GM23338 (cell line): ENCODE measurements at regions not wholly inside any gene's neighbourhood (a gene's known extent, or its start where the extent isn't known, plus 50 kb on each side); places are given as distances from the start of the nearest gene placed in this dataset.

Experiments
- ATAC-seq: fragments of 200-7000 bp; cut with Tn5 transposase; 3 replicates; pipeline ENCODE4 v1.9.1; 2020
- DNase-seq: peaks from one replicate; pipeline ENCODE4 v3.0.0-alpha.2; 2015; ENCODE audit warnings: low spot score
- H2AFZ ChIP-seq: fragments of 200-600 bp; sonication (generic); 2 replicates; pipeline ENCODE4 v1.8.0; 2016; ENCODE audit warnings: antibody characterized with exemption, mild to moderate bottlenecking, moderate library complexity
- H3F3A ChIP-seq: fragments of 200-600 bp; sonication (generic); replicated peaks from 2 replicates; pipeline ENCODE4 v1.8.0; 2017; ENCODE audit warnings: antibody characterized with exemption, mixed run types, low read depth
- H3K27ac ChIP-seq: fragments of 200-600 bp; sonication (generic); 2 replicates; pipeline ENCODE4 v1.6.1; 2016; ENCODE audit warnings: low read depth
- H3K27me3 ChIP-seq: fragments of 200-600 bp; sonication (generic); 2 replicates; pipeline ENCODE4 v1.8.0; 2016; ENCODE audit warnings: mild to moderate bottlenecking, mixed run types, moderate library complexity; ENCODE audit not compliant: insufficient read depth
- H3K36me3 ChIP-seq: fragments of 200-600 bp; sonication (generic); 2 replicates; pipeline ENCODE4 v1.8.0; 2016; ENCODE audit warnings: mild to moderate bottlenecking; ENCODE audit not compliant: insufficient read depth
- H3K4me1 ChIP-seq: fragments of 200-600 bp; sonication (generic); 2 replicates; pipeline ENCODE4 v1.8.0; 2016; ENCODE audit warnings: mild to moderate bottlenecking, moderate library complexity; ENCODE audit not compliant: insufficient read depth
- H3K4me2 ChIP-seq: fragments of 200-600 bp; sonication (generic); 2 replicates; pipeline ENCODE4 v1.7.1; 2017; ENCODE audit warnings: mixed run types
- H3K4me3 ChIP-seq: fragments of 200-600 bp; sonication (generic); 2 replicates; pipeline ENCODE4 v1.6.1; 2016; ENCODE audit warnings: mixed run types
- H3K79me2 ChIP-seq: fragments of 200-600 bp; sonication (generic); replicated peaks from 2 replicates; pipeline ENCODE4 v1.8.0; 2017; ENCODE audit warnings: mild to moderate bottlenecking; ENCODE audit not compliant: insufficient read depth
- H3K9me2 ChIP-seq: fragments of 200-600 bp; sonication (generic); 2 replicates; pipeline ENCODE4 v1.8.0; 2017; ENCODE audit not compliant: insufficient read depth
- H4K20me1 ChIP-seq: fragments of 200-600 bp; sonication (generic); replicated peaks from 2 replicates; pipeline ENCODE4 v1.8.0; 2017; ENCODE audit warnings: mild to moderate bottlenecking; ENCODE audit not compliant: insufficient read depth
- H3K27ac Mint-ChIP-seq: 2 replicates; pipeline ENCODE4 v1.8.0; 2020; ENCODE audit warnings: inconsistent platforms, mild to moderate bottlenecking, moderate library complexity, mixed read lengths
- H3K27me3 Mint-ChIP-seq: 3 replicates; pipeline ENCODE4 v1.8.0; 2022; ENCODE audit warnings: low read depth, mild to moderate bottlenecking, moderate library complexity, mixed read lengths, inconsistent platforms; ENCODE audit not compliant: insufficient read depth, poor library complexity
- H3K36me3 Mint-ChIP-seq: 3 replicates; pipeline ENCODE4 v1.8.0; 2021; ENCODE audit warnings: low read depth, mild to moderate bottlenecking, inconsistent platforms, moderate library complexity, mixed read lengths
- H3K4me1 Mint-ChIP-seq: 3 replicates; pipeline ENCODE4 v1.8.0; 2020; ENCODE audit warnings: mild to moderate bottlenecking, inconsistent platforms, mixed read lengths
- H3K4me3 Mint-ChIP-seq: 3 replicates; pipeline ENCODE4 v1.8.0; 2021; ENCODE audit warnings: moderate library complexity, mild to moderate bottlenecking, inconsistent platforms, mixed read lengths
- H3K9me3 Mint-ChIP-seq: 3 replicates; pipeline ENCODE4 v1.8.0; 2020; ENCODE audit warnings: moderate library complexity, mild to moderate bottlenecking, inconsistent platforms, mixed read lengths
- CREB1 ChIP-seq: fragments of 250-450 bp; sonication (Bioruptor Pico); IDR thresholded peaks from 2 replicates; pipeline ENCODE4 v1.5.0; 2020; ENCODE audit warnings: low read depth, mild to moderate bottlenecking, moderate library complexity
- CTCF ChIP-seq, 2 experiments: fragments of 200-600 bp in 1 of 2; sonication (generic) in 1 of 2; conservative IDR thresholded peaks; 2 replicates each; pipeline versions ENCODE4 v1.5.1 to v1.6.1; 2016 to 2017; ENCODE audit warnings: antibody characterized with exemption in 2 of 2, low read depth in 2 of 2, mild to moderate bottlenecking in 2 of 2, moderate library complexity in 1 of 2
- ETS1 ChIP-seq: IDR thresholded peaks from 2 replicates; pipeline ENCODE4 v1.6.1; 2016; ENCODE audit warnings: antibody characterized with exemption
- EZH2 ChIP-seq: fragments of 200-600 bp; sonication (generic); IDR thresholded peaks from one replicate; pipeline ENCODE4 v1.8.0; 2017; ENCODE audit warnings: antibody characterized with exemption, mild to moderate bottlenecking, low read depth; ENCODE audit not compliant: unreplicated experiment
- EZH2phosphoT487 ChIP-seq: fragments of 200-600 bp; sonication (generic); IDR thresholded peaks from one replicate; pipeline ENCODE4 v1.8.1; 2018; ENCODE audit warnings: antibody characterized with exemption; ENCODE audit not compliant: unreplicated experiment
- JUNB ChIP-seq: IDR thresholded peaks from one replicate; pipeline ENCODE4 v1.6.1; 2016; ENCODE audit warnings: antibody characterized with exemption; ENCODE audit not compliant: unreplicated experiment
- NANOG ChIP-seq: IDR thresholded peaks from 2 replicates; pipeline ENCODE4 v1.6.1; 2016; ENCODE audit warnings: antibody characterized with exemption, borderline replicate concordance
- REST ChIP-seq: IDR thresholded peaks from one replicate; pipeline ENCODE4 v1.6.1; 2018; ENCODE audit warnings: antibody characterized with exemption; ENCODE audit not compliant: unreplicated experiment
- STAT1 ChIP-seq: IDR thresholded peaks from one replicate; pipeline ENCODE4 v1.6.1; 2016; ENCODE audit warnings: antibody characterized with exemption; ENCODE audit not compliant: unreplicated experiment
- ZNF114 ChIP-seq: fragments of 250-450 bp; sonication (Bioruptor Pico); IDR thresholded peaks from 2 replicates; pipeline ENCODE4 v1.5.0; 2020; ENCODE audit warnings: mild to moderate bottlenecking, moderate library complexity
- ZNF331 ChIP-seq: fragments of 250-450 bp; sonication (Bioruptor Pico); IDR thresholded peaks from 2 replicates; pipeline ENCODE4 v1.5.0; 2020; ENCODE audit warnings: low read depth, mild to moderate bottlenecking, moderate library complexity

- no peak for TF ChIP-seq CREB1 (CRISPR knock-in tag)
- no peak for TF ChIP-seq EZH2phosphoT487
- TF ChIP-seq EZH2: no peak
- no peak for TF ChIP-seq NANOG
- TF ChIP-seq ETS1: no peak
- no peak for TF ChIP-seq JUNB
- no peak for TF ChIP-seq ZNF114
- TF ChIP-seq CTCF (conservative IDR thresholded peaks at IDR 0.05; ENCODE audit: low read depth in 2 of 2): no peak
- TF ChIP-seq ZNF331 (CRISPR knock-in tag): no peak
- no peak for TF ChIP-seq STAT1
- no peak for TF ChIP-seq REST
- Mint-ChIP-seq H3K9me3 (no peaks in the 10 kb centered on the region), H3K27me3 (peaks cover 2% of the 10 kb centered on the region), H3K4me1 (peaks cover 3% of the 10 kb centered on the region; the same call in 1 of the 3 replicates), H3K27ac (no peak overlapping the region), H3K36me3 (no peaks in the 10 kb centered on the region), H3K4me3 (no peak overlapping the region)
- Histone ChIP-seq H3K4me1 (0 out of 2 replicates have a peak, but pooled peaks cover 5% of the 10 kb centered on the region), H3K4me3 (no peak overlapping the region), H3K27ac (no peak overlapping the region), H3K36me3 (no peaks in the 10 kb centered on the region), H3K9me2 (no peaks in the 10 kb centered on the region), H3K4me2 (no peak overlapping the region), H2AFZ (no peak overlapping the region), H3F3A (no peaks in the 10 kb centered on the region), H4K20me1 (no peaks in the 10 kb centered on the region), H3K79me2 (no peaks in the 10 kb centered on the region), H3K27me3 (no peaks in the 10 kb centered on the region)
- ATAC-seq: no peak
- no peak for DNase-seq
These were observed 85.6 kb upstream of the HIVEP3 start for GRCh38 chr1:42004322-42004721.
